ENCODE measurements at regions not wholly inside any gene's neighbourhood (a gene's known extent, or its start where the extent isn't known, plus 50 kb on each side); places are given as distances from the start of the nearest gene placed in this dataset.

GRCh38 chr14:32010604-32011125 is 66.4 kb upstream of the ARHGAP5 start:
- TF ChIP-seq CTCF (IDR thresholded peaks at IDR 0.05) (no peak), POLR2A (IDR thresholded peaks at IDR 0.05) (no peak)
